Neural cell (in vitro differentiated cells): ENCODE measurements at regions not wholly inside any gene's neighbourhood (a gene's known extent, or its start where the extent isn't known, plus 50 kb on each side); places are given as distances from the start of the nearest gene placed in this dataset.

Experiments used
- H2AFZ ChIP-seq: fragments of 200-600, 300-800 bp; sonication (generic), shearing (Covaris generic); 2 replicates; pipeline ENCODE4 v1.6.0; 2014; ENCODE audit warnings: low read depth, mild to moderate bottlenecking, antibody characterized with exemption, low read length, moderate library complexity
- H3F3A ChIP-seq: fragments of 200-600 bp; shearing (Covaris generic); 2 replicates; pipeline ENCODE4 v1.6.1; 2016; ENCODE audit warnings: mild to moderate bottlenecking, moderate library complexity, mixed read lengths, antibody characterized with exemption, low read length; ENCODE audit not compliant: insufficient read depth, poor library complexity, severe bottlenecking
- H3K27ac ChIP-seq: fragments of 200-600, 300-800 bp; sonication (generic), shearing (Covaris generic); 2 replicates; pipeline ENCODE4 v1.5.1; 2014; ENCODE audit warnings: mild to moderate bottlenecking, low read length, moderate library complexity
- H3K27me3 ChIP-seq: fragments of 300-800, 200-600 bp; sonication (generic), shearing (Covaris generic); 2 replicates; pipeline ENCODE4 v1.6.0; 2014; ENCODE audit warnings: mild to moderate bottlenecking, low read depth, low read length, moderate library complexity; ENCODE audit not compliant: insufficient read depth
- H3K36me3 ChIP-seq: fragments of 300-800, 200-600 bp; sonication (generic), shearing (Covaris generic); 2 replicates; pipeline ENCODE4 v1.5.1; 2014; ENCODE audit warnings: mild to moderate bottlenecking, antibody characterized with exemption, low read length, moderate library complexity; ENCODE audit not compliant: insufficient read depth
- H3K4me2 ChIP-seq: fragments of 300-800, 200-600 bp; sonication (generic), shearing (Covaris generic); 2 replicates; pipeline ENCODE4 v1.6.0; 2014; ENCODE audit warnings: mild to moderate bottlenecking, low read length
- H3K4me3 ChIP-seq: fragments of 300-800, 200-600 bp; sonication (generic), shearing (Covaris generic); 2 replicates; pipeline ENCODE4 v1.5.1; 2014; ENCODE audit warnings: mild to moderate bottlenecking, low read length, moderate library complexity
- H3K79me2 ChIP-seq: fragments of 200-600 bp; shearing (Covaris generic); replicated peaks from 2 replicates; pipeline ENCODE4 v1.6.0; 2014; ENCODE audit warnings: mild to moderate bottlenecking, low read length, moderate library complexity; ENCODE audit not compliant: insufficient read depth
- H3K9ac ChIP-seq: fragments of 300-800, 200-600 bp; sonication (generic), shearing (Covaris generic); 2 replicates; pipeline ENCODE4 v1.6.1; 2016; ENCODE audit warnings: mild to moderate bottlenecking, low read length, mixed read lengths
- H3K9me2 ChIP-seq: fragments of 200-600 bp; shearing (Covaris generic); 2 replicates; pipeline ENCODE4 v1.6.1; 2016; ENCODE audit warnings: mild to moderate bottlenecking, low read length, mixed read lengths; ENCODE audit not compliant: insufficient read depth
- H3K9me3 ChIP-seq: fragments of 200-600, 300-800 bp; sonication (generic), shearing (Covaris generic); 2 replicates; pipeline ENCODE4 v1.6.1; 2016; ENCODE audit warnings: mild to moderate bottlenecking, mixed run types, low read length, moderate library complexity, mixed read lengths
- H4K20me1 ChIP-seq: fragments of 200-600 bp; shearing (Covaris generic); 2 replicates; pipeline ENCODE4 v1.6.1; 2016; ENCODE audit warnings: mild to moderate bottlenecking, mixed run types; ENCODE audit not compliant: insufficient read depth
- CTCF ChIP-seq: fragments of 450-650 bp; IDR thresholded peaks from 2 replicates; pipeline ENCODE4 v1.5.1; 2014; ENCODE audit warnings: antibody characterized with exemption, mild to moderate bottlenecking, moderate library complexity; ENCODE audit not compliant: poor library complexity, severe bottlenecking
- EP300 ChIP-seq: fragments of 450-650 bp; conservative IDR thresholded peaks from 2 replicates; pipeline ENCODE4 v1.6.1; 2014; ENCODE audit warnings: antibody characterized with exemption, mild to moderate bottlenecking, moderate library complexity; ENCODE audit not compliant: poor library complexity, severe bottlenecking
- EZH2 ChIP-seq: fragments of 200-600, 300-800 bp; shearing (Covaris generic), sonication (generic); IDR thresholded peaks from 2 replicates; pipeline ENCODE4 v1.6.1; 2014; ENCODE audit warnings: antibody characterized with exemption, low read length, borderline replicate concordance, mild to moderate bottlenecking; ENCODE audit not compliant: insufficient read depth, poor library complexity, severe bottlenecking
- MXI1 ChIP-seq: fragments of 450-650 bp; conservative IDR thresholded peaks from 2 replicates; pipeline ENCODE4 v1.6.1; 2014; ENCODE audit warnings: antibody characterized with exemption, mild to moderate bottlenecking; ENCODE audit not compliant: poor library complexity, severe bottlenecking
- POLR2AphosphoS5 ChIP-seq: IDR thresholded peaks from 2 replicates; pipeline ENCODE4 v1.6.1; 2012
- RAD21 ChIP-seq: fragments of 450-650 bp; conservative IDR thresholded peaks from 2 replicates; pipeline ENCODE4 v1.6.1; 2014; ENCODE audit warnings: antibody characterized with exemption, mild to moderate bottlenecking, moderate library complexity
- SMC3 ChIP-seq: fragments of 450-650 bp; conservative IDR thresholded peaks from 2 replicates; pipeline ENCODE4 v1.6.1; 2014; ENCODE audit warnings: antibody characterized with exemption, mild to moderate bottlenecking, moderate library complexity; ENCODE audit not compliant: poor library complexity
- TAF1 ChIP-seq: IDR thresholded peaks from 2 replicates; pipeline ENCODE4 v1.6.1; 2012; ENCODE audit warnings: low read depth
- TF ChIP-seq, protein P1 (sequence below): IDR thresholded peaks from 2 replicates; pipeline ENCODE4 v1.6.1; 2012; ENCODE audit warnings: borderline replicate concordance

GRCh38 chr5:124806373-124807077 lies 60.1 kb upstream of the ZNF608 start:
- Histone ChIP-seq H3F3A (peaks cover 10% of the 10 kb centered on the region), H3K27me3 (no peaks in the 10 kb centered on the region), H3K27ac (peak overlapping the region; percentile 53), H3K4me2 (peak overlapping the region; percentile 6), H3K9me3 (no peaks in the 10 kb centered on the region), H2AFZ (peak overlapping the region; percentile 16), H3K79me2 (no peaks in the 10 kb centered on the region), H3K36me3 (no peaks in the 10 kb centered on the region), H3K9ac (peak overlapping the region; percentile 13), H4K20me1 (no peaks in the 10 kb centered on the region), H3K4me3 (peak overlapping the region; percentile 22), H3K9me2 (no peaks in the 10 kb centered on the region)
- TF ChIP-seq TAF1 = no peak
- TF ChIP-seq POLR2AphosphoS5 = peak; percentile 50
- TF ChIP-seq EZH2 = no peak
- peak; percentile 39 for TF ChIP-seq EP300
- no peak for TF ChIP-seq MXI1
- TF ChIP-seq SMC3 = peak; percentile 35
- TF ChIP-seq, protein P1, sequence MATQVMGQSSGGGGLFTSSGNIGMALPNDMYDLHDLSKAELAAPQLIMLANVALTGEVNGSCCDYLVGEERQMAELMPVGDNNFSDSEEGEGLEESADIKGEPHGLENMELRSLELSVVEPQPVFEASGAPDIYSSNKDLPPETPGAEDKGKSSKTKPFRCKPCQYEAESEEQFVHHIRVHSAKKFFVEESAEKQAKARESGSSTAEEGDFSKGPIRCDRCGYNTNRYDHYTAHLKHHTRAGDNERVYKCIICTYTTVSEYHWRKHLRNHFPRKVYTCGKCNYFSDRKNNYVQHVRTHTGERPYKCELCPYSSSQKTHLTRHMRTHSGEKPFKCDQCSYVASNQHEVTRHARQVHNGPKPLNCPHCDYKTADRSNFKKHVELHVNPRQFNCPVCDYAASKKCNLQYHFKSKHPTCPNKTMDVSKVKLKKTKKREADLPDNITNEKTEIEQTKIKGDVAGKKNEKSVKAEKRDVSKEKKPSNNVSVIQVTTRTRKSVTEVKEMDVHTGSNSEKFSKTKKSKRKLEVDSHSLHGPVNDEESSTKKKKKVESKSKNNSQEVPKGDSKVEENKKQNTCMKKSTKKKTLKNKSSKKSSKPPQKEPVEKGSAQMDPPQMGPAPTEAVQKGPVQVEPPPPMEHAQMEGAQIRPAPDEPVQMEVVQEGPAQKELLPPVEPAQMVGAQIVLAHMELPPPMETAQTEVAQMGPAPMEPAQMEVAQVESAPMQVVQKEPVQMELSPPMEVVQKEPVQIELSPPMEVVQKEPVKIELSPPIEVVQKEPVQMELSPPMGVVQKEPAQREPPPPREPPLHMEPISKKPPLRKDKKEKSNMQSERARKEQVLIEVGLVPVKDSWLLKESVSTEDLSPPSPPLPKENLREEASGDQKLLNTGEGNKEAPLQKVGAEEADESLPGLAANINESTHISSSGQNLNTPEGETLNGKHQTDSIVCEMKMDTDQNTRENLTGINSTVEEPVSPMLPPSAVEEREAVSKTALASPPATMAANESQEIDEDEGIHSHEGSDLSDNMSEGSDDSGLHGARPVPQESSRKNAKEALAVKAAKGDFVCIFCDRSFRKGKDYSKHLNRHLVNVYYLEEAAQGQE = no peak
- no peak for TF ChIP-seq CTCF
- no peak for TF ChIP-seq RAD21

- no peaks in the 10 kb centered on the region for H4K20me1 ChIP-seq
- no peaks in the 10 kb centered on the region for H3K27me3 ChIP-seq
- no peaks in the 10 kb centered on the region for H3K9me3 ChIP-seq
- TF ChIP-seq POLR2AphosphoS5 (no peak), RAD21 (no peak), SMC3 (no peak), EZH2 (no peak), TAF1 (no peak), EP300 (no peak), MXI1 (no peak), CTCF (no peak)
- TF ChIP-seq, protein P1 = no peak
- H3K79me2 ChIP-seq = no peaks in the 10 kb centered on the region
- no peak overlapping the region for H3K4me3 ChIP-seq
- no peaks in the 10 kb centered on the region for H3K36me3 ChIP-seq
- H3K4me2 ChIP-seq = no peak overlapping the region
- H3K27ac ChIP-seq = no peak overlapping the region
- H2AFZ ChIP-seq = no peak overlapping the region
- no peaks in the 10 kb centered on the region for H3K9me2 ChIP-seq
- peaks cover 10% of the 10 kb centered on the region for H3F3A ChIP-seq
- no peak overlapping the region for H3K9ac ChIP-seq
Measured at GRCh38 chr5:124808842-124809268, 62.4 kb upstream of the ZNF608 start.
